ACHN (cell line): ENCODE measurements at regions not wholly inside any gene's neighbourhood (a gene's known extent, or its start where the extent isn't known, plus 50 kb on each side); places are given as distances from the start of the nearest gene placed in this dataset.
"Not testable (repeated sequence)": the region's sequence is repeated elsewhere in the genome, so short reads cannot be mapped to it uniquely, and the experiment has no call there.

Source experiments
- DNase-seq: peaks from one replicate; pipeline ENCODE4 v3.0.0-alpha.2; 2015
- in situ Hi-C: cut with HindIII; loops from 2 replicates; pipeline ENCODE4 v1.10.0; 2017; ENCODE audit warnings: low sequenced_read_pairs, low pct_ligation_motif_present, low pct_unique_long_range_greater_than_20kb

DNA sequence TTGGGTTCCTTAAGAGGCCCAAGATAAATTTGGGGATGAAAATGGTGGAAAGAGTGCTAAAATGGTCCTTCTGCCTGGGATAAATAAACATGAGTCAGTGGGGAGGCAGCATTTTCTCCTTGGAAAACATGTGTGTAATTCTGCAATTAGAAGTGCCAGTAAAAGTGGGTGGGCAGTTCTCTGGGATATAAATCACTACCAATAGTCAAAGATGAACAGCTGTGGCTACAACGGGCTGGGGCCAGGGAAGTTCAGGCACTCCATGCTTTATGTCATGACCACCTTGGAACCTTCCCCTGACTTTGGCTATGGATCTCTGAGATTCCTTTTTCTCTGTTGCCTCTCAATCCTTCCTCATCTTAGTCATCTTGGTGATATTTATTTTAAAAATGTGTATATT lies 56.5 kb upstream of the CYRIA start:
- in situ Hi-C loops: no loop called here
- DNase-seq: no peak

- DNase-seq, in situ Hi-C loops: not testable (repeated sequence)
Observed at GRCh38 chr2:16721529-16721928, 55.9 kb upstream of the CYRIA start.

- DNase-seq, in situ Hi-C loops: not testable (repeated sequence)
Observed at GRCh38 chr2:16720737-16721136, 55.1 kb upstream of the CYRIA start.

DNA sequence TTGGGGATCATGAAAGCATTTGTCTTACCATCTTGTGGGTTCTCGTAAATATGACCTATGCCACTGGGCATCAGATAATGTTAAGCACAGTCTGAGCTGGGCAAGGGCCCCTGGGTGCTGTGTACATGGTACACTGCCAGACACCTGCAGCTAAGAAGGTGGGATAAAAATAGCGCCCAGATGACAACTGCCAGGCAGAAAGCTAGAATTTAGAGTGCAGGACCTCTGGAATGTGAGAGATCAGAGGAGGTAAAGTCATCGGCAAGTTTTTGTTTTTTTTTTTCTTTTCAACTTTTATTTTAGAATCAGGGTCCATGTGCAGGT lies 53.8 kb upstream of the CYRIA start:
- DNase-seq: no peak
- in situ Hi-C loops: no loop called here

- in situ Hi-C loops: no loop called here
- no peak for DNase-seq
Observed at GRCh38 chr2:16718576-16719484, 53.2 kb upstream of the CYRIA start.

- no peak for DNase-seq
- in situ Hi-C loops: no loop called here
Observed at GRCh38 chr2:16717477-16717876, 51.8 kb upstream of the CYRIA start.

DNA sequence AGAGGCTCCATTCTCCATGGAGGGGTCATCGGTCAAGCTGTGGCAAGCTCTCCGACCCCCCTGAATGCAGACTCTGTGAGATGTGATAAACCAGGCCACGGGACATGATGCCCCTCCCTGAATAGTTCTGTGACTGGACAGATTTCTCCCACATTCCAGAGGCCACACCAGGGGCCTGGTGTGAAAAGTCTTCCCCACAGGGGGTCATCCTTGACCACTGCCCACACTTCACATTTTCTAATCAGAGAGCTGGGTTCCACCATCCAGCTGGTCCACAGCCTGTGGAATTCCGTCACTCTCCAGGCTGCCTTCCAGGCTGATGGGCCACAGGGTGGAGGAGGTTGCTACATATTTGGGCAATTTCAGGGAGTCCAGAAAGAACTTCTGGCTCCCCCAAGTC lies 51.3 kb upstream of the CYRIA start:
- DNase-seq: no peak
- in situ Hi-C loops: no loop called here

DNA sequence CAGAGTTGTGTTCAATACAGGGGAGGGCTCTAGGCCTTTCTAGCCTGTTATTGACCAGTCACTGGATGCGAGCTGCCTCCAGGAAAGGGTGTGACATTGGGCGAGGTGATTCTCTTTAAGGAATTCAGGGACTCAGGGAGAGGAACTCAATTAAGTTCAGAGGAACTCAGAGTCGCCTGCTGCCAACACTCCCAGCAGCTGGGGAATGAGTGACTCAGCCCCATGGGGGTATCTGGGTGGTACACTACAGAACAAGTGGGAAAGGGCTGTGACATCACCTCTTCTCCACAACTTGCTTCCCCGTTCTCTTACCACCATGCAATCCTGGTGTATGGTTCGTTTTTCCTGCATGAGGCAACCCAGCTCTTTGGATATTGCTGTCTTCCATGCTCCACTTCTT lies 50.4 kb upstream of the CYRIA start:
- no peak for DNase-seq
- in situ Hi-C loops: no loop called here
